Tibial nerve (tissue), 4 donors: ENCODE measurements at regions not wholly inside any gene's neighbourhood (a gene's known extent, or its start where the extent isn't known, plus 50 kb on each side); places are given as distances from the start of the nearest gene placed in this dataset.

Source experiments
- DNase-seq, 2 donors: peaks; one replicate each; pipeline ENCODE4 v3.0.0-alpha.2; 2019; ENCODE audit warnings: low spot score in 2 of 2
- H3K27ac ChIP-seq, 4 donors: fragments of 200-600 bp; sonication (generic) in 3 of 4; one replicate each; pipeline ENCODE4 v1.5.1; 2017 to 2019; ENCODE audit warnings: mild to moderate bottlenecking in 1 of 4
- H3K27me3 ChIP-seq, 2 donors: fragments of 200-600 bp; sonication (generic) in 1 of 2; one replicate each; pipeline versions ENCODE4 v1.5.1 to v1.6.0; 2017 to 2019
- H3K36me3 ChIP-seq, 3 donors: fragments of 200-600 bp; sonication (generic); one replicate each; pipeline ENCODE4 v1.5.1; 2018 to 2019
- H3K4me1 ChIP-seq, 4 donors: fragments of 200-600 bp; sonication (generic) in 3 of 4; one replicate each; pipeline ENCODE4 v1.5.1; 2017 to 2019
- H3K4me3 ChIP-seq, 4 donors: fragments of 200-600 bp; sonication (generic) in 3 of 4; one replicate each; pipeline ENCODE4 v1.5.1; 2017 to 2019; ENCODE audit warnings: mild to moderate bottlenecking in 1 of 4, moderate library complexity in 1 of 4
- H3K9me3 ChIP-seq, 4 donors: fragments of 200-600 bp; sonication (generic) in 3 of 4; one replicate each; pipeline ENCODE4 v1.5.1; 2017 to 2019
- EP300 ChIP-seq, 2 donors: sonication (generic); formaldehyde crosslinking; IDR thresholded peaks; one replicate each; pipeline ENCODE4 v1.6.1; 2017; ENCODE audit warnings: antibody characterized with exemption in 2 of 2, mild to moderate bottlenecking in 1 of 2
- POLR2A ChIP-seq, 2 donors: fragments of 450-650 bp; IDR thresholded peaks; one replicate each; pipeline ENCODE4 v1.6.1; 2017; ENCODE audit warnings: antibody characterized with exemption in 2 of 2, mild to moderate bottlenecking in 2 of 2, moderate library complexity in 2 of 2
- WGBS, 2 donors: methylation state at CpG; one replicate each; pipeline ENCODE4 v1.1.5; 2018; 5-methylcytosine and 5-hydroxymethylcytosine counted together
- TF ChIP-seq, protein P1 (sequence below), 5 experiments: fragments of 200-600 bp in 3 of 5; fragments of 450-650 bp in 2 of 5; sonication (generic) in 3 of 5; IDR thresholded peaks; one replicate each; pipeline ENCODE4 v1.5.1; 2016 to 2019; ENCODE audit warnings: antibody characterized with exemption in 5 of 5, mild to moderate bottlenecking in 3 of 5, moderate library complexity in 2 of 5

DNA sequence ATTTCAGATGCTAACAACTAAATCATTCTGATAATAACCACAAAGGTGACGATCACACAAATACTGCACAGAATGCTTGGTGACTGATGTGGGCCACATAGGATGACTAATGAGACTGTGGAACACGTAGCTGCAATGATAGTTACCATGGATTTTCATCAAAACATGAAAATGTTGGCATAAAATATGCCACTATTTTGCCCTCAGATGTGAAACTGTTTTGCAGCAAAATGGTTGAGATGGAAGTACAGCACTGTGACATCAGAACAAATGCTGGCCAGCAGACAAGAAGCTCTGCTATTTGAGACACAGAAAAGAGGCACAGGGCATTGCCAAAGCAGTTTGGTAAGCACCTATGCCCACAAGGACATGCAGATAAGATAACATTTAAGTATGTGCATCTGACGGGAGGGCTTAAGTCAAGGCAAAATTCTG is 83.8 kb downstream of the NIBAN1 start:
- peaks cover 0 to 20% (median 0%) of the 10 kb centered on the region in 3 donors for H3K36me3 ChIP-seq
- no peak for DNase-seq
- H3K4me1 ChIP-seq = peaks cover 0 to 62% (median 17%) of the 10 kb centered on the region in 4 donors
- H3K4me3 ChIP-seq = peak overlapping the region in 1 of 4 donors; percentile 21
- no peaks in the 10 kb centered on the region for H3K9me3 ChIP-seq
- peak overlapping the region; percentile 9 to 82 (median 66) for H3K27ac ChIP-seq
- H3K27me3 ChIP-seq = no peaks in the 10 kb centered on the region
- WGBS, 2 donors = 30 to 40% methylated on average over 3 of the region's 3 CpGs
- no peak for TF ChIP-seq POLR2A (IDR thresholded peaks at IDR 0.05)
- TF ChIP-seq, protein P1, sequence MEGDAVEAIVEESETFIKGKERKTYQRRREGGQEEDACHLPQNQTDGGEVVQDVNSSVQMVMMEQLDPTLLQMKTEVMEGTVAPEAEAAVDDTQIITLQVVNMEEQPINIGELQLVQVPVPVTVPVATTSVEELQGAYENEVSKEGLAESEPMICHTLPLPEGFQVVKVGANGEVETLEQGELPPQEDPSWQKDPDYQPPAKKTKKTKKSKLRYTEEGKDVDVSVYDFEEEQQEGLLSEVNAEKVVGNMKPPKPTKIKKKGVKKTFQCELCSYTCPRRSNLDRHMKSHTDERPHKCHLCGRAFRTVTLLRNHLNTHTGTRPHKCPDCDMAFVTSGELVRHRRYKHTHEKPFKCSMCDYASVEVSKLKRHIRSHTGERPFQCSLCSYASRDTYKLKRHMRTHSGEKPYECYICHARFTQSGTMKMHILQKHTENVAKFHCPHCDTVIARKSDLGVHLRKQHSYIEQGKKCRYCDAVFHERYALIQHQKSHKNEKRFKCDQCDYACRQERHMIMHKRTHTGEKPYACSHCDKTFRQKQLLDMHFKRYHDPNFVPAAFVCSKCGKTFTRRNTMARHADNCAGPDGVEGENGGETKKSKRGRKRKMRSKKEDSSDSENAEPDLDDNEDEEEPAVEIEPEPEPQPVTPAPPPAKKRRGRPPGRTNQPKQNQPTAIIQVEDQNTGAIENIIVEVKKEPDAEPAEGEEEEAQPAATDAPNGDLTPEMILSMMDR (IDR thresholded peaks at IDR 0.05) = no peak
- peak in 1 of 2 donors; percentile 35 for TF ChIP-seq EP300 (IDR thresholded peaks at IDR 0.05)

DNA sequence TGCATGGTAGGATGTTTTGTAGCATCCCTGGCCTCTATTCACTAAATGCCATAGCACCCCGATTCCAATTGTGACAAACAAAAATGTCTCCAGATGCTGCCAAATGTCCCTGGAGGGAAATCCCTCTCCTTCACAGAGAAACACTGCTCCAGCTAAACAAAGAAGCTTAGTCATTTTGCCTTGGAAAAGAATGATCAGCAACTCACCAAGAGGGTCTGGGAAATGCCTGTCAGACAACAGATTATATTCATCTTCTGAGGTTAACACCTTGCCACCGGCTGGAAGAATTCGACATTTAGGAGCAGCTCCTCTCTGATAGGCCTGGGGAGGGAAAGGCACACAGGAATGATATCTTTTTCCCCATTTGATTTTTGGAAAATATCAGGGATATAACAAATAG is 84.4 kb downstream of the NIBAN1 start:
- Histone ChIP-seq H3K27me3 (no peaks in the 10 kb centered on the region), H3K9me3 (no peaks in the 10 kb centered on the region), H3K36me3 (peaks cover 0 to 20% (median 0%) of the 10 kb centered on the region in 3 donors), H3K4me3 (no peak overlapping the region), H3K27ac (peak overlapping the region; percentile 9 to 82 (median 66)), H3K4me1 (peaks cover 0 to 68% (median 17%) of the 10 kb centered on the region in 4 donors)
- DNase-seq = no peak
- no peak for TF ChIP-seq POLR2A (IDR thresholded peaks at IDR 0.05)
- no peak for TF ChIP-seq EP300 (IDR thresholded peaks at IDR 0.05)
- TF ChIP-seq, protein P1 (IDR thresholded peaks at IDR 0.05) = no peak
- 19 to 46% methylated on average over 3 of the region's 3 CpGs for WGBS, 2 donors

DNA sequence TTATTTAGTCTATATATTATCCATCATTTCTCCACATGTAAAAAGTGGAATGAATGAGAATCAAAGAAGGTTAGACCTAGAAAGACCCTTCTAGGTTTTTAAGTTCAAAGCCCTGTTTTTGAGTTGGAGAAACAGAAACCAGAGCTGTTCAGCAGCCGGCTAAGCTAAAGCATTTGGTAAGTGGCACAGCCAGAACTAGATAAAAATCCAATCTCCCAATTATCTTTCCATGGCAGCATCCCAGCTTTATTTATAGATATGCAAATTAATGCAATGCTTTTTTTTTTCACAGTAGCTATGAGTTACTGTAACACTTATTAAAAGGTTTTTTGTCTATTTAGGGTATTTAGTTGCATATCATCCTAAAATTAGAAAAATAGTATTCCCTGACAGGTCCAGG is 85.1 kb downstream of the NIBAN1 start:
- Histone ChIP-seq H3K9me3 (no peaks in the 10 kb centered on the region), H3K27ac (peak overlapping the region in 2 of 4 donors; percentile 78 to 82)

DNA sequence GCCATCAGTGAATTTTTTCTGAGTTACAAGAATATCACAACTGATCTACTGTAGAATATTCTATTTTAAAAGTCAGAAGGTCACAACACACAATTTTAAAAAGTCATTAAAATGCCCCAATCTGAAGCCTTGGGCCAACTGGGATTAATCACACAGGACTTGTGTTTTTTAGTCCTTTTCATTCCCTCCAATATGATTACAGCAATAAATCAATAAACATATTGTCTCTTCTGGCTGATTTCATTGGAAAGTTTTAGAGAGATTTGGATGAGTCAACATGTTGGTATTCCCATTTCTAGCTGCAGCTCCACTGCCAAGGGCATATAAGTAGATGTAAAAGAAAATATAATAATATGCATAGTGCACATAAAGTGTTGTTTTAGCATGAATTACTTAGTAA is 85.8 kb downstream of the NIBAN1 start:
- no peaks in the 10 kb centered on the region for H3K27me3 ChIP-seq

More for the DNA sequence above, 85.1 kb downstream of the NIBAN1 start:
- Histone ChIP-seq H3K4me3 (no peak overlapping the region), H3K27me3 (no peaks in the 10 kb centered on the region), H3K36me3 (peaks cover 0 to 16% (median 0%) of the 10 kb centered on the region in 3 donors), H3K4me1 (peaks cover 0 to 69% (median 17%) of the 10 kb centered on the region in 4 donors)
- 31 to 42% methylated on average over 1 of the region's 1 CpG for WGBS, 2 donors
- TF ChIP-seq, protein P1 (IDR thresholded peaks at IDR 0.05) = no peak
- no peak for TF ChIP-seq POLR2A (IDR thresholded peaks at IDR 0.05)
- TF ChIP-seq EP300 (IDR thresholded peaks at IDR 0.05) = no peak
- no peak for DNase-seq

More for the DNA sequence above, 85.8 kb downstream of the NIBAN1 start:
- DNase-seq = no peak
- TF ChIP-seq, protein P1 (IDR thresholded peaks at IDR 0.05) = no peak
- TF ChIP-seq EP300 (IDR thresholded peaks at IDR 0.05) (no peak), POLR2A (IDR thresholded peaks at IDR 0.05) (no peak)
- Histone ChIP-seq H3K4me1 (peaks cover 0 to 72% (median 17%) of the 10 kb centered on the region in 4 donors), H3K27ac (peak overlapping the region in 2 of 4 donors; percentile 45 to 82), H3K4me3 (no peak overlapping the region), H3K9me3 (no peaks in the 10 kb centered on the region), H3K36me3 (peaks cover 0 to 9% (median 0%) of the 10 kb centered on the region in 3 donors)
